CD14-positive monocyte (primary cell): ENCODE measurements at regions not wholly inside any gene's neighbourhood (a gene's known extent, or its start where the extent isn't known, plus 50 kb on each side); places are given as distances from the start of the nearest gene placed in this dataset.

Experiments used
- DNase-seq, 3 donors: peaks; one replicate each; pipeline ENCODE4 v3.0.0-alpha.2; 2011 to 2022
- H2AFZ ChIP-seq: 2 replicates; pipeline ENCODE4 v1.6.0; 2012; ENCODE audit warnings: mild to moderate bottlenecking, low read depth, low read length, inconsistent platforms; ENCODE audit not compliant: insufficient read depth, poor library complexity, severe bottlenecking
- H3K27ac ChIP-seq, 2 donors: 1 replicate in 1 of 2; 2 replicates in 1 of 2; pipeline ENCODE4 v1.5.1; 2012 to 2013; ENCODE audit warnings: low read length in 2 of 2, control low read depth in 1 of 2, inconsistent platforms in 1 of 2, low read depth in 1 of 2, mild to moderate bottlenecking in 1 of 2
- H3K27me3 ChIP-seq, 2 donors: one replicate each; pipeline versions ENCODE4 v1.6.0 to v1.6.1; 2011 to 2013; ENCODE audit warnings: low read length in 2 of 2; ENCODE audit not compliant: control insufficient read depth in 2 of 2, insufficient read depth in 2 of 2
- H3K36me3 ChIP-seq, 2 donors: replicated peaks in 1 of 2; 1 replicate in 1 of 2; 2 replicates in 1 of 2; pipeline versions ENCODE4 v1.5.1 to v1.6.1; 2012 to 2013; ENCODE audit warnings: low read length in 2 of 2, control low read depth in 1 of 2, inconsistent platforms in 1 of 2, mild to moderate bottlenecking in 1 of 2; ENCODE audit not compliant: insufficient read depth in 2 of 2, control insufficient read depth in 1 of 2
- H3K4me1 ChIP-seq, 2 donors: 1 replicate in 1 of 2; 2 replicates in 1 of 2; pipeline versions ENCODE4 v1.5.1 to v1.6.1; 2012 to 2013; ENCODE audit warnings: low read length in 2 of 2, control low read depth in 1 of 2, inconsistent platforms in 1 of 2, mild to moderate bottlenecking in 1 of 2, moderate library complexity in 1 of 2; ENCODE audit not compliant: insufficient read depth in 2 of 2, control insufficient read depth in 1 of 2
- H3K4me2 ChIP-seq: replicated peaks from 2 replicates; pipeline ENCODE3; 2012; ENCODE audit warnings: low read length, moderate library complexity, mild to moderate bottlenecking; ENCODE audit not compliant: poor library complexity, severe bottlenecking; ENCODE audit errors: extremely low read depth
- H3K4me3 ChIP-seq, 3 experiments: fragments of 200-600 bp in 1 of 3; sonication (generic) in 1 of 3; replicated peaks in 1 of 3; 1 replicate in 2 of 3; 2 replicates in 1 of 3; pipeline ENCODE4 v1.5.1; 2011 to 2013; ENCODE audit warnings: low read length in 3 of 3, mild to moderate bottlenecking in 3 of 3, control low read depth in 2 of 3, low read depth in 2 of 3, inconsistent platforms in 1 of 3, moderate library complexity in 1 of 3
- H3K79me2 ChIP-seq: 2 replicates; pipeline ENCODE4 v1.6.0; 2012; ENCODE audit warnings: mild to moderate bottlenecking, control low read depth, inconsistent platforms, low read length, moderate library complexity; ENCODE audit not compliant: insufficient read depth
- H3K9ac ChIP-seq: 2 replicates; pipeline ENCODE4 v1.6.0; 2017; ENCODE audit warnings: low read length, mild to moderate bottlenecking; ENCODE audit not compliant: insufficient read depth, poor library complexity, severe bottlenecking
- H3K9me3 ChIP-seq, 2 donors: replicated peaks in 1 of 2; 1 replicate in 1 of 2; 2 replicates in 1 of 2; pipeline versions ENCODE4 v1.5.1 to v1.6.1; 2012 to 2013; ENCODE audit warnings: low read length in 2 of 2, control low read depth in 1 of 2; ENCODE audit not compliant: control insufficient read depth in 1 of 2, insufficient read depth in 1 of 2
- H4K20me1 ChIP-seq: 2 replicates; pipeline ENCODE4 v1.6.0; 2012; ENCODE audit warnings: mild to moderate bottlenecking, low read length, control low read depth, moderate library complexity; ENCODE audit not compliant: insufficient read depth
- H3K27ac Mint-ChIP-seq, 7 donors: one replicate each; pipeline ENCODE4 v1.8.0; 2020; ENCODE audit warnings: mild to moderate bottlenecking in 7 of 7, mixed read lengths in 7 of 7, moderate library complexity in 6 of 7, inconsistent platforms in 2 of 7
- H3K27me3 Mint-ChIP-seq, 3 donors: one replicate each; pipeline ENCODE4 v1.8.0; 2021 to 2022; ENCODE audit warnings: low read depth in 3 of 3, mild to moderate bottlenecking in 3 of 3, mixed read lengths in 3 of 3, moderate library complexity in 3 of 3, inconsistent platforms in 1 of 3
- H3K36me3 Mint-ChIP-seq, 2 donors: one replicate each; pipeline ENCODE4 v1.8.0; 2020; ENCODE audit warnings: mixed read lengths in 2 of 2, inconsistent platforms in 1 of 2, mild to moderate bottlenecking in 1 of 2
- H3K4me1 Mint-ChIP-seq: one replicate; pipeline ENCODE4 v1.8.0; 2020; ENCODE audit warnings: mild to moderate bottlenecking, mixed read lengths
- H3K4me3 Mint-ChIP-seq, 2 donors: one replicate each; pipeline ENCODE4 v1.8.0; 2020; ENCODE audit warnings: mild to moderate bottlenecking in 2 of 2, mixed read lengths in 2 of 2, moderate library complexity in 1 of 2
- H3K9me3 Mint-ChIP-seq, 7 donors: one replicate each; pipeline ENCODE4 v1.8.0; 2020 to 2022; ENCODE audit warnings: mixed read lengths in 7 of 7, mild to moderate bottlenecking in 6 of 7, moderate library complexity in 6 of 7, inconsistent platforms in 2 of 7
- CTCF ChIP-seq: fragments of 200-600 bp; IDR thresholded peaks from one replicate; pipeline ENCODE4 v1.8.0; 2022; ENCODE audit warnings: antibody characterized with exemption, mild to moderate bottlenecking
- WGBS: methylation state at CpG from one replicate; pipeline ENCODE4 v1.1.5; 2013; ENCODE audit warnings: missing lambda C conversion rate; ENCODE audit not compliant: insufficient coverage; 5-methylcytosine and 5-hydroxymethylcytosine counted together
- intact Hi-C, 2 donors: fragments of 100-400 bp; cut with micrococcal nuclease; formaldehyde crosslinking; loops; one replicate each; pipeline versions ENCODE4 v1.15.0 to v1.15.1; 2023

DNA sequence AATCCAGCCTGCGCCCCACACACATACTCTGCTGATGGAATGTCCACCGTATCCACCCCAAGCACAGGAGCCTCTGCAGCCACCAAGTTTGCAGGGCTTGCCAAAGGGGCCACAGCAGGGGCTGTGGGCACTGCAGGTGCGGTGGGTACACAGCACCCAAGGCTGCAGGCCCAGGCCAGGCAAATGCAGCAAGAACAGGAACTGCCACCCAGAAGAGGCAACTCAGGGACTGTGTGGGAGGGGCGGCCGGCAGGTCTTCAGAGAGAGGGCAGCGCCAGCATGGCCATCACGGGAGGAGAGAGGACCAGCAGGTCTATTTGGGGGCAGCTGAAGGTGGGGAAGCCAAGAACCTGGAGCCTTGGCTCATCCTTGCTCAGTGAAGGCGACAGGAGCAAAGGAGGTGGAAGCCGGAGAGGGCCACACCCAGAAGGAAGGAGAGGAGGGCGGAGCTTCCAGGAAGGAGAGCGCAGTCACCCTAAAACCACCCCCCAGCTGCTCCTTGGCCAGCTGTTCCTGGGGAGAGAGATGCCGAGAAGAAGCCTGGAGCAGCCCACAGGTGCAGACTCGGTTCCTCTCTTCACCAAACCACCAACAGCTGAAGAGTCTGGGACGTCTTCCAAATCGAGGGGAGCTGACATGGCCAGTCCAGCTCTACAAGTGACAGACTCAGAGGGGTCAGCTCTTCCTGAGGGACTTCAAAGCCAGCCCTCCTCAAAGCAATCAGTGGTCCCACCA is 265.1 kb upstream of the CDYL start:
- H3K4me3 ChIP-seq, result no peak overlapping the region
- no peaks in the 10 kb centered on the region for H4K20me1 ChIP-seq
- H3K9ac ChIP-seq, result no peak overlapping the region
- H3K4me2 ChIP-seq, result no peak overlapping the region
- H3K4me1 ChIP-seq, result no peaks in the 10 kb centered on the region
- Mint-ChIP-seq H3K27ac (peak overlapping the region in 2 of 7 donors; percentile 35 to 57), H3K4me3 (no peak overlapping the region), H3K4me1 (no peaks in the 10 kb centered on the region), H3K36me3 (no peaks in the 10 kb centered on the region), H3K27me3 (peaks cover 1 to 6% (median 5%) of the 10 kb centered on the region in 3 donors), H3K9me3 (peaks cover 0 to 11% (median 8%) of the 10 kb centered on the region in 7 donors)
- no peaks in the 10 kb centered on the region for H3K36me3 ChIP-seq
- H3K79me2 ChIP-seq, result no peaks in the 10 kb centered on the region
- WGBS, result 98% methylated on average over 9 of the region's 15 CpGs
- H3K27me3 ChIP-seq, result no peaks in the 10 kb centered on the region
- H2AFZ ChIP-seq, result no peak overlapping the region
- H3K27ac ChIP-seq, result no peak overlapping the region
- H3K9me3 ChIP-seq, result peaks cover 0 to 4% of the 10 kb centered on the region in 2 donors
- intact Hi-C loops, result no loop called here
- DNase-seq, result no peak
- TF ChIP-seq CTCF, result no peak

GRCh38 chr6:4510317-4510716 is 265.9 kb upstream of the CDYL start:
- H3K4me1 ChIP-seq, result no peaks in the 10 kb centered on the region
- 92% methylated on average over 5 of the region's 6 CpGs for WGBS
- no peaks in the 10 kb centered on the region for H3K36me3 Mint-ChIP-seq
- no peak overlapping the region for H3K27ac ChIP-seq
- intact Hi-C loops, result no loop called here
- no peak overlapping the region for H3K4me2 ChIP-seq
- DNase-seq, result no peak
- no peak overlapping the region for H3K9ac ChIP-seq
- H3K4me3 ChIP-seq, result no peak overlapping the region
- H3K4me1 Mint-ChIP-seq, result no peaks in the 10 kb centered on the region
- H3K27ac Mint-ChIP-seq, result peak overlapping the region in 1 of 7 donors; percentile 54
- no peaks in the 10 kb centered on the region for H4K20me1 ChIP-seq
- no peaks in the 10 kb centered on the region for H3K36me3 ChIP-seq
- H3K27me3 ChIP-seq, result no peaks in the 10 kb centered on the region
- no peaks in the 10 kb centered on the region for H3K79me2 ChIP-seq
- H3K9me3 ChIP-seq, result peaks cover 0 to 4% of the 10 kb centered on the region in 2 donors
- no peak overlapping the region for H3K4me3 Mint-ChIP-seq
- peaks cover 0 to 11% (median 9%) of the 10 kb centered on the region in 7 donors for H3K9me3 Mint-ChIP-seq
- peaks cover 1 to 5% (median 3%) of the 10 kb centered on the region in 3 donors for H3K27me3 Mint-ChIP-seq
- TF ChIP-seq CTCF, result no peak
- H2AFZ ChIP-seq, result no peak overlapping the region
